Fibroblast of mammary gland (primary cell): ENCODE measurements at regions not wholly inside any gene's neighbourhood (a gene's known extent, or its start where the extent isn't known, plus 50 kb on each side); places are given as distances from the start of the nearest gene placed in this dataset.

Experiments used
- DNase-seq: peaks from one replicate; pipeline ENCODE4 v3.0.0-alpha.2; 2010; ENCODE audit warnings: low read depth
- H3K4me3 ChIP-seq: 2 replicates; pipeline ENCODE4 v1.5.1; 2011; ENCODE audit warnings: low read depth, mild to moderate bottlenecking, low read length, moderate library complexity; ENCODE audit not compliant: control insufficient read depth
- TF ChIP-seq, protein P1 (sequence below): conservative IDR thresholded peaks from 2 replicates; pipeline ENCODE4 v1.5.1; 2011; ENCODE audit warnings: low read depth, low read length, inconsistent platforms; ENCODE audit not compliant: control insufficient read depth, insufficient read depth

DNA sequence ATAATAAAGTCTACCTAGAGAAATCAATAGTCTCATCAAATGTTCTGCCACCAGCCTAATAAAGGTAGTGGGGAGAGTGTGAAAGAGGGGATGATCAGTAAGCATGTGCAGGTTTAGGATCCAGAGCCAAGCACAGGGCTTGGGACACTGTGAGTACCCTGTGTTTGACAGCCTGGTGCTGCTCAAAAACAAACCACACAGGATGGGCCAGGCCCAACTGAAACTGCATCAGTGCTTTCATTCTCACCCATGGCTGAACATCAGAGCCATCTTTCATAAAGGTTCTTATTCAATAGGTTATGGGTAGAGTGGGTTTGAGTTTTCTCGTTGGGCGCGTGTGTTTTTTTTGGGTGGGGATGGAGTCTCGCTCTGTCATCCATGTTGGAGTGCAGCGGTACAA lies 87.3 kb upstream of the NHSL1 start:
- no peak for DNase-seq
- TF ChIP-seq, protein P1, sequence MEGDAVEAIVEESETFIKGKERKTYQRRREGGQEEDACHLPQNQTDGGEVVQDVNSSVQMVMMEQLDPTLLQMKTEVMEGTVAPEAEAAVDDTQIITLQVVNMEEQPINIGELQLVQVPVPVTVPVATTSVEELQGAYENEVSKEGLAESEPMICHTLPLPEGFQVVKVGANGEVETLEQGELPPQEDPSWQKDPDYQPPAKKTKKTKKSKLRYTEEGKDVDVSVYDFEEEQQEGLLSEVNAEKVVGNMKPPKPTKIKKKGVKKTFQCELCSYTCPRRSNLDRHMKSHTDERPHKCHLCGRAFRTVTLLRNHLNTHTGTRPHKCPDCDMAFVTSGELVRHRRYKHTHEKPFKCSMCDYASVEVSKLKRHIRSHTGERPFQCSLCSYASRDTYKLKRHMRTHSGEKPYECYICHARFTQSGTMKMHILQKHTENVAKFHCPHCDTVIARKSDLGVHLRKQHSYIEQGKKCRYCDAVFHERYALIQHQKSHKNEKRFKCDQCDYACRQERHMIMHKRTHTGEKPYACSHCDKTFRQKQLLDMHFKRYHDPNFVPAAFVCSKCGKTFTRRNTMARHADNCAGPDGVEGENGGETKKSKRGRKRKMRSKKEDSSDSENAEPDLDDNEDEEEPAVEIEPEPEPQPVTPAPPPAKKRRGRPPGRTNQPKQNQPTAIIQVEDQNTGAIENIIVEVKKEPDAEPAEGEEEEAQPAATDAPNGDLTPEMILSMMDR = no peak
- H3K4me3 ChIP-seq = no peak overlapping the region

DNA sequence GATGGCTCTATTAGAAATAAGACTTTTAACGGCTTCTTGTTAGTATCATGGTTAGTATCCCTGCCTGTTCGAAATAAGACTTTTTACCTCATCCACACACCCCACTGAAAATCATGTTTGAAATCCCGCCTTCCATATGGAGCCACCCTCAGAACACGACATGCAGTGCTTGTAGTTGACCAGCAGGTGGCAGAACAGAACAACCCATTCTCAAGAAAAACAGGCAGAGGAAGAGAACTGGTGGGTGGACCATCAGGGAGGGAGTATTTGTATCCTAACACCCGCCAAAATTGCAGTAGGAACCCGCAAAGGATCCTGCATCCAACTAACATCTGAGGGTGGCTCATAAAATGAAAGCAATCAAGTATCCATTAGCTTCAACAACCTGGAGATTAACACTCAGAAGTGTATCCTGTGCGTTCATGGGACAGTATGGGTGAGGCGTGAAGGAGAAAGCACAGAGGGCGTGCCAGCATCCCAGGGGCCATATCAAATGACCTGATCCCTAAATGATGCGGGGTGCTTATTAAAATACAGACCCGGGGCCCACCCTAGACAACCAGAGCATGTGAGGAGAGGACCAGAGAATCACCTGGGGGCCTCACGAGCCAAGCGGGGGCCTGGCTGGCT lies 89.6 kb upstream of the NHSL1 start:
- DNase-seq = peak; percentile 87
- TF ChIP-seq, protein P1 = peak; percentile 93
- H3K4me3 ChIP-seq = no peak overlapping the region

DNA sequence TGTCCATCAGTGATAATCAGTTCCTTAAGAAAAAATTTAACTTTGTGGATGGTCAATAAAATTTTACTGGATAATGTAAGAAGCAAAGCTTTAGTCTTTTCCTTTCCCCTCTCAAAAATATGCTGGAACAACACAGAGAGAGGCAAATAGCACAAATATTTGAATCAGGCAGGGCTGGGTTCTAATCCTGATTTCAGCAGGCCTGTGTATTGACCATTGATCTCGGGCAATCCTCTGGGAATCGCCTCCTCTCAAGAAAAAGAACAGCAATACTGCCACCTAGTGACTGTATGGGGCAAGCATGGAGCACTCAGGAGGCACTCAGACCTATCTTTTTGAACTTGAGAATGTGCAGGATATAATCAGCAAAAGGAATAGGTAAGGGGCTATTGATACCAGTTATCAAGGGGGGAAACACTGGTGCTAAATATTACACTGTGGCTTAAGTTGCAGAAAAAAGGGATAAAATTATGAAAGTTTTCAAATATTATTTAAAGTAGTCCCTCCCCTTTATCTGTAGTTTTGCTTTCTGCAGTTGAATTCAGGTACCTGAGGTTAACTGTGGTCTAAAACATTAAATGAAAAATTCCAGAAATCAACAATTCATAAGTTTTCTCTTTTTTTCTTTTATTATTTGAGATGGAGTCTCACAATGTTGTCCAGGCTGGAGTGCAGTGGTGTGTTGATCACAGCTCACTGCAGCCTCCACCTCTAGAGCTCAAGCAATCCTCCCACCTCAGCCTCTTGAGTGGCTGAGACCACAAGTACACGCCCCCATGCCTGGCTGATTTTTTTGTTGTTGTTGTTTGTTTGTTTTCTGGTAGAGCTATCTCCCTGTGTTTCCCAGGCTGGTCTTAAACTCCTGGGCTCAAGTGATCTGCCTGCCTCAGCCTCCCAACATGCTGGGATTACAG lies 91.8 kb upstream of the NHSL1 start:
- DNase-seq = peak; percentile 85
- no peak overlapping the region for H3K4me3 ChIP-seq
- TF ChIP-seq, protein P1 = peak; percentile 94

DNA sequence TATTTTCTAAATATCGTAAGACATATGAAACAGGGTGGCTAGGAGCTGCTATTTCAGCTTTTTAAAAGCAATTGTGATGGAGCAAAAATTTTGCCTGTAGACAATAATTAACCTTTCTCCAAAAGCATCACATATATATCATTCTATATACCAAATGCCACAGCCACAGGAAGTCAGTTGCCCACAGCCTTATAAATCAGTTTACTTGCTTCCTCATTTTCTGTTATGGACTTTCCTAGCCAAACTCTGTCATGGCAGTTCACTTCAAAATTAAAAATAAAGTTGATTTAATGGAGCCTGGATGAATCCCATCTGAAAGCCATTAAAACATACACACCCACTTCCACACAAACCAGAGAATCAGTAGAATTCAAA lies 93.4 kb upstream of the NHSL1 start:
- peak overlapping the region; percentile 38 for H3K4me3 ChIP-seq
- DNase-seq = no peak
- TF ChIP-seq, protein P1 = no peak

DNA sequence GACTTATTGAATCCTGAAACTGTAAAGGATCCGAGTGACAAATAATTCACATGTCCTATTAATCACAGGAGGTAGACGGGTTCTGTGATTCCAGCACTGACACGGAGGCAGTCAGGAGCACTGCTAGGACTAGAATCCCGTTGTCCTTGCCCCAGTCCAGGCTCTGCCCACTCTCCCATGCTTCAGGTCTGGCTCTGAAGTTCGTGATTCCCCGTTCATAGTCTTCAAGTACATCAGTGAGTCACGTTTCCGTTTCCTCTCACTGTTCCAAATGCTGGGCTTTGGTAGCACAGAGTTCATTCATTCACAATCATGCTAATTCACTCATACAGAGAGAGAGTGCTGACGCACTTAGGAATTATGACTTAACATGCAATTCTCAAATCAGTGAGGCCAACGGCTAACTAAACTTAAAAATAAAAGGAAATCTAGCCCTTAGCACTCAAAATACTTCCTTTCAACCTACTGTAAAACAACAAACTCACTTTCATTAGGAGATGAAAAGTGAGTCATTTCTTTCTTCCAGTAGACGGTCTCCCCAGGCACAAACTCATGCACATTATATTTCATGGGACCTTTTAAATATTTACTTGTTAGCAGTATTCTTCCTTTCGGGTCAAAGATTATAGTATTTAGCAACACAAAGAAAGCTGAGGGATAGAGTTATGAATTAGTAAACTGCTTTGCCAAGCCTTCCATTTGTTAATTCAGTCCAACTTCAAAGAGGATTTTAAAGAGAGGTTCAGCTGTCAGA lies 94.0 kb upstream of the NHSL1 start:
- peak overlapping the region; percentile 38 for H3K4me3 ChIP-seq
- DNase-seq = peak; percentile 99
- TF ChIP-seq, protein P1 = no peak

DNA sequence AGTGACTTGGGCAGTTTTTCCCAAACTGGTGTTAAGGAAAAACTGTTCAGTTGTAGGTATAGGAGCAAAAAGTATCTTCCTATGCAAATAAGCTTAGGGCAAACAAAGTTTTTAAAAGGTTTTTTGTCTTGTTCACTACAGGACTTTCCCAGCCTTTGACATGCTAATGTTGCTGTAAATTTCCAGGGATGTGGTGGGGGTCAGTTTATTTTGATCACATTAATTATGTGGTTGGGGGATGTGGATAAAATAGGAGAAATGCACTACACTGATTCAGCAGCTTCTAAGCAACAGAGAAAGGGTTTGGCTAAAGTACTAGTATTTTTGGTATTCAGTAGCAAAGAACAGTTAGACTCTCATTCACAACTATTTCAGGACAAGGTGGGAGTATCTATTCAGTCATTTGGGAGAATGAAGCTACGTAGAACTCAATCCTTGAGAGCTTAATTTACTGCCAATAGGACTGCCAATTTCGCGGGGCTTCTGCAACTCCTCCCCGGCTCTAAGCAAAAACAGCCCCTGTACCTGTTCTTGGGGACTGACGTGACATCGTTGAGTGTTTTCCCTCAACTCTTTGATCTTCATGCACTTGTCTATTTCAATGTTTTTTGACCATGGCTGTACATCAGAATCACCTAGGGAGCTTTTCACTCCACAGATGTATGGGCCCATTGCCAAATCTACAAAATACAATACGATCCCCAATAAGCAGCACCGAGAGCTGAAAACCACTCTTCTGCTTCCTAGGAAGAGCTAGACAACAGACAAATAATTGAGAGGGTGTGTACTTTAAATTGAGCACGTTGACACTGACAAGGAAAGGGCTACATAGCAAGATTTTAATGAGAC lies 94.8 kb upstream of the NHSL1 start:
- DNase-seq = no peak
- peak overlapping the region; percentile 8 for H3K4me3 ChIP-seq
- TF ChIP-seq, protein P1 = no peak
